ENCODE measurements at regions not wholly inside any gene's neighbourhood (a gene's known extent, or its start where the extent isn't known, plus 50 kb on each side); places are given as distances from the start of the nearest gene placed in this dataset.

- no peaks in the 10 kb centered on the region for H3K4me1 Mint-ChIP-seq (ENCODE audit: low read depth)
- H3K9me3 Mint-ChIP-seq = peaks cover 19% of the 10 kb centered on the region
- no peak overlapping the region for H3K4me3 Mint-ChIP-seq
- TF ChIP-seq CTCF (IDR thresholded peaks at IDR 0.05) = no peak
- no peaks in the 10 kb centered on the region; the same call in 1 of the 2 replicates for H3K27me3 Mint-ChIP-seq (ENCODE audit: insufficient read depth)
- no peak overlapping the region for H3K27ac Mint-ChIP-seq
- no peaks in the 10 kb centered on the region for H3K36me3 Mint-ChIP-seq (ENCODE audit: low read depth)
- no peak for DNase-seq
Observed at GRCh38 chr9:103904242-103904641, 189.9 kb upstream of the SMC2 start.

GRCh38 chr9:103913899-103914298 lies 180.2 kb upstream of the SMC2 start:
- Mint-ChIP-seq H3K27me3 (ENCODE audit: insufficient read depth) (no peaks in the 10 kb centered on the region), H3K4me3 (no peak overlapping the region), H3K27ac (no peak overlapping the region), H3K9me3 (peaks cover 29% of the 10 kb centered on the region), H3K36me3 (ENCODE audit: low read depth) (no peaks in the 10 kb centered on the region), H3K4me1 (ENCODE audit: low read depth) (no peaks in the 10 kb centered on the region)
- no peak for TF ChIP-seq CTCF (IDR thresholded peaks at IDR 0.05)
- DNase-seq = no peak

- Mint-ChIP-seq H3K36me3 (ENCODE audit: low read depth) (no peaks in the 10 kb centered on the region), H3K4me1 (ENCODE audit: low read depth) (no peaks in the 10 kb centered on the region), H3K27ac (no peak overlapping the region), H3K27me3 (ENCODE audit: insufficient read depth) (no peaks in the 10 kb centered on the region), H3K9me3 (peaks cover 35% of the 10 kb centered on the region), H3K4me3 (no peak overlapping the region)
- DNase-seq = no peak
- no peak for TF ChIP-seq CTCF (IDR thresholded peaks at IDR 0.05)
Observed at GRCh38 chr9:103919605-103920209, 174.4 kb upstream of the SMC2 start.

- no peak for DNase-seq
- H3K36me3 Mint-ChIP-seq (ENCODE audit: low read depth) = no peaks in the 10 kb centered on the region
- H3K27ac Mint-ChIP-seq = no peak overlapping the region
- no peaks in the 10 kb centered on the region for H3K4me1 Mint-ChIP-seq (ENCODE audit: low read depth)
- H3K4me3 Mint-ChIP-seq = no peak overlapping the region
- no peaks in the 10 kb centered on the region for H3K27me3 Mint-ChIP-seq (ENCODE audit: insufficient read depth)
- peaks cover 8% of the 10 kb centered on the region; the same call in 1 of the 2 replicates for H3K9me3 Mint-ChIP-seq
- TF ChIP-seq CTCF (IDR thresholded peaks at IDR 0.05) = no peak
Observed at GRCh38 chr9:103928442-103928841, 165.7 kb upstream of the SMC2 start.

- H3K36me3 Mint-ChIP-seq (ENCODE audit: low read depth) = no peaks in the 10 kb centered on the region
- TF ChIP-seq CTCF (IDR thresholded peaks at IDR 0.05) = no peak
- no peaks in the 10 kb centered on the region for H3K4me1 Mint-ChIP-seq (ENCODE audit: low read depth)
- no peaks in the 10 kb centered on the region for H3K27me3 Mint-ChIP-seq (ENCODE audit: insufficient read depth)
- no peak for DNase-seq
- no peak overlapping the region for H3K4me3 Mint-ChIP-seq
- H3K9me3 Mint-ChIP-seq = peaks cover 14% of the 10 kb centered on the region; the same call in 1 of the 2 replicates
- H3K27ac Mint-ChIP-seq = no peak overlapping the region
Observed at GRCh38 chr9:103941104-103941503, 153.0 kb upstream of the SMC2 start.

GRCh38 chr9:103942200-103942599 lies 151.9 kb upstream of the SMC2 start:
- no peaks in the 10 kb centered on the region for H3K36me3 Mint-ChIP-seq (ENCODE audit: low read depth)
- no peaks in the 10 kb centered on the region for H3K4me1 Mint-ChIP-seq (ENCODE audit: low read depth)
- no peaks in the 10 kb centered on the region for H3K27me3 Mint-ChIP-seq (ENCODE audit: insufficient read depth)
- no peak for TF ChIP-seq CTCF (IDR thresholded peaks at IDR 0.05)
- H3K4me3 Mint-ChIP-seq = no peak overlapping the region
- H3K27ac Mint-ChIP-seq = no peak overlapping the region
- peaks cover 20% of the 10 kb centered on the region for H3K9me3 Mint-ChIP-seq
- no peak for DNase-seq
